Psoas muscle (tissue), 7 donors: ENCODE measurements at regions not wholly inside any gene's neighbourhood (a gene's known extent, or its start where the extent isn't known, plus 50 kb on each side); places are given as distances from the start of the nearest gene placed in this dataset.

Experiments used
- ATAC-seq, 4 donors: fragments of 200-7000 bp; cut with Tn5 transposase; one replicate each; pipeline ENCODE4 v1.9.1; 2020; ENCODE audit warnings: moderate library complexity in 3 of 4, mild to moderate bottlenecking in 2 of 4
- DNase-seq, 2 donors: peaks; one replicate each; pipeline ENCODE4 v3.0.0-alpha.2; 2020
- H3K27ac ChIP-seq: fragments of 200-600 bp; one replicate; pipeline ENCODE4 v1.8.0; 2022
- H3K27me3 ChIP-seq, 3 donors: fragments of 200-600 bp in 1 of 3; one replicate each; pipeline versions ENCODE4 v1.6.1 to v1.8.0; 2013 to 2022; ENCODE audit warnings: low read length in 2 of 3, mild to moderate bottlenecking in 2 of 3, moderate library complexity in 1 of 3; ENCODE audit not compliant: insufficient read depth in 3 of 3
- H3K36me3 ChIP-seq, 2 donors: fragments of 200-600 bp in 1 of 2; one replicate each; pipeline versions ENCODE4 v1.6.1 to v1.8.0; 2013 to 2022; ENCODE audit warnings: low read depth in 1 of 2, mild to moderate bottlenecking in 1 of 2, moderate library complexity in 1 of 2; ENCODE audit not compliant: insufficient read depth in 1 of 2
- H3K4me1 ChIP-seq: fragments of 200-600 bp; one replicate; pipeline ENCODE4 v1.8.0; 2022
- H3K4me3 ChIP-seq: fragments of 200-600 bp; one replicate; pipeline ENCODE4 v1.8.0; 2022; ENCODE audit warnings: mild to moderate bottlenecking
- H3K9me3 ChIP-seq: fragments of 200-600 bp; one replicate; pipeline ENCODE4 v1.8.0; 2022
- WGBS, 3 donors: extraction: QIAGEN DNeasy Blood & Tissue Kit; methylation state at CpG; one replicate each; pipeline versions ENCODE4 v1.1.6 to v1.1.7; 2013; 5-methylcytosine and 5-hydroxymethylcytosine counted together
- intact Hi-C, 2 donors: fragments of 100-400 bp; cut with DNase I; formaldehyde crosslinking; loops; one replicate each; pipeline versions ENCODE4 v1.11.0 to v1.14.2; 2022
- TF ChIP-seq, protein P1 (sequence below): fragments of 200-600 bp; IDR thresholded peaks from one replicate; pipeline ENCODE4 v1.8.0; 2022; ENCODE audit warnings: antibody characterized with exemption
- donor health status: healthy with polysubstance abuse.
- donor health status: DM: no; HTN: no; CAD: no; lungs with moderate emphysema.
- donor health status: Bipolar disorder and iron deficiency.
- donor health status: healthy.
- donor health status: DM: yes; HTN: yes; CAD: no.
- donor health status: DM: no; HTN: no; CAD: no.
- donor health status: DM: yes; HTN: yes; CAD: no.

DNA sequence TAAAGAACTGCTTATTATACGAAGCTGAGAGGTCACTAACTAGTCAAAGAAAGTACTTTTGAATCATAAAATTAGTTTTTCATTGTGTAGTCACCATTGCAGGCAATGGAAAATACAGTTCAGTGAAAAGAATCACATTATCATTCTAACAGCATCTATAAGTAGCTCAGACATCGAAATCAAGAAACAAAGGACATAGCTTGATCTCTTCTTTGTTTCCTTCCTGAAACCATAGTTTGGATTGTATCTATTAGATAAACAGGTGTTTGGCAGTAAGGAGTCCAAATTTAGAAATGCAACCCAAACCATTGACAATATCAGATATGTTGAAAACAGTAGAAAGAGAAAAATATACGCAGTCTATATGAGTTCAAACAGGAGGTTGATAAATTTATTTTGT, 697.3 kb downstream of the TFAP2A start:
- no peak for ATAC-seq
- no peaks in the 10 kb centered on the region for H3K36me3 ChIP-seq
- no peak for DNase-seq
- TF ChIP-seq, protein P1, sequence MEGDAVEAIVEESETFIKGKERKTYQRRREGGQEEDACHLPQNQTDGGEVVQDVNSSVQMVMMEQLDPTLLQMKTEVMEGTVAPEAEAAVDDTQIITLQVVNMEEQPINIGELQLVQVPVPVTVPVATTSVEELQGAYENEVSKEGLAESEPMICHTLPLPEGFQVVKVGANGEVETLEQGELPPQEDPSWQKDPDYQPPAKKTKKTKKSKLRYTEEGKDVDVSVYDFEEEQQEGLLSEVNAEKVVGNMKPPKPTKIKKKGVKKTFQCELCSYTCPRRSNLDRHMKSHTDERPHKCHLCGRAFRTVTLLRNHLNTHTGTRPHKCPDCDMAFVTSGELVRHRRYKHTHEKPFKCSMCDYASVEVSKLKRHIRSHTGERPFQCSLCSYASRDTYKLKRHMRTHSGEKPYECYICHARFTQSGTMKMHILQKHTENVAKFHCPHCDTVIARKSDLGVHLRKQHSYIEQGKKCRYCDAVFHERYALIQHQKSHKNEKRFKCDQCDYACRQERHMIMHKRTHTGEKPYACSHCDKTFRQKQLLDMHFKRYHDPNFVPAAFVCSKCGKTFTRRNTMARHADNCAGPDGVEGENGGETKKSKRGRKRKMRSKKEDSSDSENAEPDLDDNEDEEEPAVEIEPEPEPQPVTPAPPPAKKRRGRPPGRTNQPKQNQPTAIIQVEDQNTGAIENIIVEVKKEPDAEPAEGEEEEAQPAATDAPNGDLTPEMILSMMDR = no peak
- no peaks in the 10 kb centered on the region for H3K9me3 ChIP-seq
- no peaks in the 10 kb centered on the region for H3K4me1 ChIP-seq
- H3K4me3 ChIP-seq = no peak overlapping the region
- no peak overlapping the region for H3K27ac ChIP-seq
- intact Hi-C loops = no loop called here
- no peaks in the 10 kb centered on the region for H3K27me3 ChIP-seq
- 63 to 66% (median 64%) methylated on average over 3 of the region's 3 CpGs for WGBS, 3 donors

DNA sequence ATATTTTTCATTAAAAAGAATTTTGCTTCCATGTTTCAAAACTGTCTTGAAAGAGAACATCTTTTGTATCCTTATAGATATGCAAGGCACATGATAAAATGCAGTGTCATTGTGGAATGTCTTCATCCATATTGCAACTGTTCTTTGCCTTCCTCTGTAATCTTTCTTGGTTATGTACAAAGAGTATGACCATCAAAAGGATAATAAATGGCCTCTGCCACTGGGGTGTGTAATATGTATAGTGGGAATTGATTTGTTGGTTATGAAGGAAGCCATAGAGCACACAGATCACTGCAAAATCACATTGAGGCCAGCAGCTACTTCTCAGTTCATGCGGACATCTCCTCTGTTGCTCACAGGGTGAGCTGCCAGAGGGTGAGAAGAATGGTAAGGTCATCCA, 703.5 kb downstream of the TFAP2A start:
- TF ChIP-seq, protein P1 = no peak
- no peak overlapping the region for H3K4me3 ChIP-seq
- intact Hi-C loops = no loop called here
- H3K27ac ChIP-seq = no peak overlapping the region
- ATAC-seq (no peak), DNase-seq (no peak)
- 84 to 100% (median 86%) methylated on average over 1 of the region's 1 CpG for WGBS, 3 donors
- H3K27me3 ChIP-seq = no peaks in the 10 kb centered on the region
- no peaks in the 10 kb centered on the region for H3K9me3 ChIP-seq
- H3K36me3 ChIP-seq = no peaks in the 10 kb centered on the region
- H3K4me1 ChIP-seq = no peaks in the 10 kb centered on the region

DNA sequence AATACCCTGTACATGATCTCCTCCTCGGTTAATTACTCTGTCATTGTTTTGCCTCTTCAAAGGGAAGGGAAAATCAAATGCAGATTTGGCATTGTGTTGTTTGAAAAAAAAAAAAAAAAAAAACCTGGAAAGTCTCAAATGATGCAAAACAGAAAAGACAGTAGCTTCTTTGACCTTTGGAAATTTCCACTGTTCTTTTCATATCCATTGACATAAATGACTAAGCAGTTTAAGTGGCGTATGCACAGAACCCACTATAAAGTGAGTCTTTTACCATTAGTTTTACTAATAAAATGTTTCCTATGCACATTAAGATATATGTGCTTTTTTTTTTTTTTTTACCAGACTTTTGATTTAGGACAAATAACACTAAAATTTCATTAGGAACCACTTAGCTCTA, 704.3 kb downstream of the TFAP2A start:
- TF ChIP-seq, protein P1 = no peak
- H3K36me3 ChIP-seq = no peaks in the 10 kb centered on the region
- H3K9me3 ChIP-seq = no peaks in the 10 kb centered on the region
- intact Hi-C loops = no loop called here
- WGBS, 3 donors = 58 to 71% (median 67%) methylated on average over 2 of the region's 2 CpGs
- H3K27me3 ChIP-seq = no peaks in the 10 kb centered on the region
- H3K4me3 ChIP-seq = no peak overlapping the region
- H3K4me1 ChIP-seq = no peaks in the 10 kb centered on the region
- ATAC-seq (no peak), DNase-seq (no peak)
- H3K27ac ChIP-seq = no peak overlapping the region

DNA sequence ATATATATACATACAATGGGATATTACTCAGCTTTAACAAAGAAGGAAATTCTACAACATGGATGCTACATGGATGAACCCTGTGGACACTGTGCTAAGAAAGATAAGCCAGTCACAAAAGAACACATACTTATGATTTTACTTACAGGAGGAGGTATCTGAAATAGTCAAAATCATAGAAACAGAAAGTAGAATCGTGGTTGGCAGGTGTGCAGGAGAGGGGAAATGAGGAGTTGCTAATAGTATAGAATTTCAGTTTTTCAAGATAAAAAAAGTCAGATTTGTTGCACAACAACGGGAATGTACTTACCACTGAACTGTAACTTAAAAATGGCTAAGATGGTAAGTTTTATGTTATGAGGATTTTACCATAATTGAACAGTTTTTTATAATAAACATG, 706.3 kb downstream of the TFAP2A start:
- 54 to 58% (median 54%) methylated on average over 2 of the region's 2 CpGs for WGBS, 3 donors
- no peaks in the 10 kb centered on the region for H3K36me3 ChIP-seq
- H3K4me1 ChIP-seq = no peaks in the 10 kb centered on the region
- no peak for ATAC-seq
- H3K27me3 ChIP-seq = no peaks in the 10 kb centered on the region
- intact Hi-C loops = no loop called here
- no peak overlapping the region for H3K27ac ChIP-seq
- no peaks in the 10 kb centered on the region for H3K9me3 ChIP-seq
- DNase-seq = no peak
- TF ChIP-seq, protein P1 = no peak
- no peak overlapping the region for H3K4me3 ChIP-seq

DNA sequence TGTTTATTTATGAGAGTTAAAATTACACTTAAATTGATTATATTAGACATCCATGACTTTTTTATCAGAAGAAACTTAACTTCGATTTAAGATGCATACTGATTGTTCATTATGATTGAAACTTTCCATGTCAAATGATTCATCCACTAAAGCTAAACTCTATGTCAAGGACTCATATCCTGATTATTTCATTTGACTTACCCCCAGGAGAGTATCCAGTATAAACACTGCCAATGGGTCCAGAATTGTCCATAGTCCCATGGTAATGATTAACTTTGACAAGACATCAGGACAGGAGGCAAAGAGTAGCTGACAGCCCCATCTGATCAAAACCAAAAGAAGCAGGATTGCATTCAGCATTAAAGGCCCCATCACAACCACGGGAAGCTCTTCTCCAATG, 709.9 kb downstream of the TFAP2A start:
- no peak for ATAC-seq
- Histone ChIP-seq H3K36me3 (no peaks in the 10 kb centered on the region), H3K27me3 (no peaks in the 10 kb centered on the region), H3K9me3 (no peaks in the 10 kb centered on the region), H3K4me3 (no peak overlapping the region), H3K4me1 (no peaks in the 10 kb centered on the region), H3K27ac (no peak overlapping the region)
- DNase-seq = no peak
- 78 to 81% (median 79%) methylated on average over 2 of the region's 2 CpGs for WGBS, 3 donors
- TF ChIP-seq, protein P1 = no peak
- intact Hi-C loops = no loop called here
